Cardiac muscle cell (in vitro differentiated cells and primary cell): ENCODE measurements at regions not wholly inside any gene's neighbourhood (a gene's known extent, or its start where the extent isn't known, plus 50 kb on each side); places are given as distances from the start of the nearest gene placed in this dataset.
A peak's percentile ranks its signal among the peaks of the same experiment; 100 is the strongest.

Experiments
- DNase-seq, 2 donors: peaks; one replicate each; pipeline versions ENCODE4 v3.0.0 to v3.0.0-alpha.2; 2010 to 2017; ENCODE audit warnings: low read depth in 1 of 2, low spot score in 1 of 2
- H3K27ac ChIP-seq: fragments of 200-600 bp; sonication (generic); 2 replicates; pipeline ENCODE4 v1.5.1; 2016
- H3K27me3 ChIP-seq: fragments of 200-600 bp; sonication (generic); 2 replicates; pipeline ENCODE4 v1.6.0; 2016; ENCODE audit warnings: control low read depth
- H3K36me3 ChIP-seq: fragments of 200-600 bp; sonication (generic); 2 replicates; pipeline ENCODE4 v1.5.1; 2016; ENCODE audit warnings: control low read depth
- H3K4me1 ChIP-seq: fragments of 200-600 bp; sonication (generic); 2 replicates; pipeline ENCODE4 v1.8.1; 2017; ENCODE audit warnings: low read depth, mild to moderate bottlenecking, mixed run types
- H3K4me3 ChIP-seq: fragments of 200-600 bp; sonication (generic); 2 replicates; pipeline ENCODE4 v1.5.1; 2016; ENCODE audit warnings: mild to moderate bottlenecking
- H3K9me3 ChIP-seq: fragments of 200-600 bp; sonication (generic); 2 replicates; pipeline ENCODE4 v1.5.1; 2017; ENCODE audit warnings: low read depth, mild to moderate bottlenecking, control low read depth
- CTCF ChIP-seq: IDR thresholded peaks from 2 replicates; pipeline ENCODE4 v1.5.1; 2012; ENCODE audit warnings: low read depth, mild to moderate bottlenecking, low read length

GRCh38 chr20:57065646-57066045, 200.8 kb downstream of the BMP7 start:
- Histone ChIP-seq H3K36me3 (no peaks in the 10 kb centered on the region), H3K4me3 (no peak overlapping the region), H3K4me1 (peaks cover under 1% of the 10 kb centered on the region), H3K27ac (no peak overlapping the region), H3K9me3 (no peaks in the 10 kb centered on the region), H3K27me3 (peaks cover 17% of the 10 kb centered on the region)
- DNase-seq = no peak
- no peak for TF ChIP-seq CTCF

- no peak overlapping the region for H3K27ac ChIP-seq
- H3K4me1 ChIP-seq = peaks cover 7% of the 10 kb centered on the region
- DNase-seq = no peak
- TF ChIP-seq CTCF = no peak
- H3K27me3 ChIP-seq = peaks cover 12% of the 10 kb centered on the region
- H3K36me3 ChIP-seq = no peaks in the 10 kb centered on the region
- no peak overlapping the region for H3K4me3 ChIP-seq
- no peaks in the 10 kb centered on the region for H3K9me3 ChIP-seq
Observed at GRCh38 chr20:57066126-57066900, 200.1 kb downstream of the BMP7 start.

GRCh38 chr20:57069442-57069841, 197.0 kb downstream of the BMP7 start:
- Histone ChIP-seq H3K27me3 (peaks cover 5% of the 10 kb centered on the region), H3K27ac (no peak overlapping the region), H3K36me3 (no peaks in the 10 kb centered on the region), H3K4me1 (peaks cover 10% of the 10 kb centered on the region), H3K4me3 (no peak overlapping the region), H3K9me3 (no peaks in the 10 kb centered on the region)
- TF ChIP-seq CTCF = no peak
- no peak for DNase-seq

GRCh38 chr20:57070296-57070695, 196.1 kb downstream of the BMP7 start:
- Histone ChIP-seq H3K4me3 (no peak overlapping the region), H3K27me3 (peaks cover 5% of the 10 kb centered on the region), H3K27ac (no peak overlapping the region), H3K36me3 (no peaks in the 10 kb centered on the region), H3K4me1 (peaks cover 10% of the 10 kb centered on the region), H3K9me3 (no peaks in the 10 kb centered on the region)
- no peak for TF ChIP-seq CTCF
- DNase-seq = no peak

- no peaks in the 10 kb centered on the region for H3K36me3 ChIP-seq
- H3K27me3 ChIP-seq = peaks cover 5% of the 10 kb centered on the region
- peak in 1 of 2 donors; percentile 48 for DNase-seq
- no peak for TF ChIP-seq CTCF
- no peaks in the 10 kb centered on the region for H3K9me3 ChIP-seq
- peaks cover 10% of the 10 kb centered on the region for H3K4me1 ChIP-seq
- H3K4me3 ChIP-seq = peak overlapping the region; percentile 14
- H3K27ac ChIP-seq = no peak overlapping the region
Observed at GRCh38 chr20:57071283-57071731, 195.1 kb downstream of the BMP7 start.
